Chondrocyte (in vitro differentiated cells): ENCODE measurements at regions not wholly inside any gene's neighbourhood (a gene's known extent, or its start where the extent isn't known, plus 50 kb on each side); places are given as distances from the start of the nearest gene placed in this dataset.

Experiments
- DNase-seq: peaks from one replicate; pipeline ENCODE4 v3.0.0; 2021; ENCODE audit warnings: mixed read lengths, low spot score
- H3K27ac Mint-ChIP-seq: one replicate; pipeline ENCODE4 v1.8.0; 2021; ENCODE audit warnings: mild to moderate bottlenecking, moderate library complexity, mixed read lengths; ENCODE audit not compliant: unreplicated experiment
- H3K27me3 Mint-ChIP-seq: 2 replicates; pipeline ENCODE4 v1.8.0; 2021; ENCODE audit warnings: low read depth, mixed read lengths
- H3K36me3 Mint-ChIP-seq: 2 replicates; pipeline ENCODE4 v1.8.0; 2021; ENCODE audit warnings: low read depth, mixed read lengths
- H3K4me1 Mint-ChIP-seq: 2 replicates; pipeline ENCODE4 v1.8.0; 2021; ENCODE audit warnings: low read depth, mild to moderate bottlenecking, mixed read lengths
- H3K4me3 Mint-ChIP-seq: one replicate; pipeline ENCODE4 v1.8.0; 2021; ENCODE audit warnings: mild to moderate bottlenecking, moderate library complexity, mixed read lengths; ENCODE audit not compliant: unreplicated experiment
- H3K9me3 Mint-ChIP-seq: 2 replicates; pipeline ENCODE4 v1.8.0; 2021; ENCODE audit warnings: low read depth, mixed read lengths
- CTCF ChIP-seq: fragments of 200-600 bp; sonication (generic); IDR thresholded peaks from 2 replicates; pipeline ENCODE4 v1.5.0; 2021; ENCODE audit warnings: antibody characterized with exemption, mild to moderate bottlenecking, moderate library complexity

DNA sequence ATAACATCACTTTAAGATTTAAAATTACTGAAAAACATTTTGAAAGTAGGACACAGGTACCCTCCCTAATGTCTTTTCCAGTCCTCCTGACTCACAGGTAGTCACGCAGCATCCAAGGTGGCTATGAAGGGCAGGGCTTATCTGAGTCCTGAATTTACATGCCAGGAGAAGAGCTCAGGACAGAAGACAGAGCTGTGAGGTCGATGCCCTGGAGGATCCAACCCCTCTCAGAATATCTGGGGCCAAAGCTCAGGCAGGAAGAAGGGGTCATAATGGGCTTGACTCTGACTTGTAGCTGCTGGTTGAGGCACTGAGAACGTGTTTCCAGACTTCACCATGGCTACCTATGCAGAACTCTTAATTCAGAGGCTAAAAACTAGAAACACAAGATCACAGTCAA, 177.5 kb downstream of the AASDH start:
- DNase-seq = no peak
- H3K4me3 Mint-ChIP-seq = no peak overlapping the region
- no peak overlapping the region for H3K27ac Mint-ChIP-seq
- H3K36me3 Mint-ChIP-seq = no peaks in the 10 kb centered on the region
- no peaks in the 10 kb centered on the region for H3K27me3 Mint-ChIP-seq
- H3K4me1 Mint-ChIP-seq = no peaks in the 10 kb centered on the region
- no peaks in the 10 kb centered on the region for H3K9me3 Mint-ChIP-seq
- TF ChIP-seq CTCF = no peak

DNA sequence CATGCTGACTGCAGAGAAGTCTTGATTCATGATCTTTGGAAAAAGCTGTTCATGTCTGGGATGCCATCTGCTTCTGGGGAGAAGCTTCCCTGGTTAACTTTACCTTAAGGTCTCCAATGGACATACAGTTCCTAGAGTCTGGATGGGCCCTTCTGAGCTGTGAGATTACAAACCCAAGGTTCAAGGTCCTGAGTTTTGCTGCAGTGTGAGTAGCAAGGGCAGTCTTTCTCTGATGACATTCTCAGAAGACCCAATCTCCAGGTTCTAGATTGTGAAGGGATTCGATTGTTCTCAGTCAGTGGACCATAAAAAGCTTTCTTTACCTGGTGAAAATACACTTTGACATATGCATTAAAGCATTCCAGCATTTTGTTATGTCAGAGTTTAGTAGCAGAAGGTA, 179.2 kb downstream of the AASDH start:
- TF ChIP-seq CTCF = no peak
- H3K4me1 Mint-ChIP-seq = no peaks in the 10 kb centered on the region
- H3K36me3 Mint-ChIP-seq = no peaks in the 10 kb centered on the region
- H3K27ac Mint-ChIP-seq = no peak overlapping the region
- H3K9me3 Mint-ChIP-seq = no peaks in the 10 kb centered on the region
- no peak overlapping the region for H3K4me3 Mint-ChIP-seq
- no peak for DNase-seq
- no peaks in the 10 kb centered on the region for H3K27me3 Mint-ChIP-seq

DNA sequence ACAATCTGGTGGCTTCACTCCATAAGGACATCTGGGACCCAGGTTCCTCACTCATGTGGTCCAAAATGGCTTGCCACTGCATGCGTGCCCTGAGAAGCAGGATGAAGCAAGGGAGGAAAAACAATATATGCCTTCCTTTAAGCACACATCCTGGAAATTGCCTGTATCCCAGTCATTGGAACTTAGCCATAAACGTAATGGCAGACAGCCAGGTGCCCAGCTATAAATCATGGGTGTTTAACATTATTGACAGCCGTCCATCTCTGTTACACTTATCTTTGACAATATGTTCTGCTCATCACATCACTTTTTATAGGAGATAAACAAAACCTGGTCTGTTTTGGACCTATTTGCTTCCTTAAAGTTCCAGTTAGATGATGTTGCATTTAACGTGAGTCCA, 181.0 kb downstream of the AASDH start:
- Mint-ChIP-seq H3K27ac (no peak overlapping the region), H3K9me3 (no peaks in the 10 kb centered on the region), H3K4me1 (no peaks in the 10 kb centered on the region), H3K4me3 (no peak overlapping the region), H3K36me3 (no peaks in the 10 kb centered on the region), H3K27me3 (no peaks in the 10 kb centered on the region)
- TF ChIP-seq CTCF = no peak
- DNase-seq = no peak

DNA sequence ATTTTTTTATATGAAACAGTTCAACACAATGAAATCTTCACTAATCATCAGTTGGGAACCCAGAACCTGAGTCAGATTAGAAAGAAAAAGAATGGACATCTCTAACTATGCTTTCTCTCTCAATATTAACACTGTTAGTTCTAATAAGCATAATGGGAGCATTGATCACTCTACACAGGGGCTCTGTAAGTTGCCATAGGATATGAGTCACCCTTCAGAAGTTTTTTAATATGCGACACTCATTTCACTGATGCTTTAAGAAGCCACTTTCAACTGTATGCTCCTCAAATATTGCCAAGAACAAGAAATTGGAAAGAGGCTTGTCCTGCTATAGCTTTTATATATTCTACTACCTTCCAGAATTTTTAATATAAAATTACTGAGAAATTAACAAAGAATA, 187.0 kb downstream of the AASDH start:
- no peaks in the 10 kb centered on the region for H3K36me3 Mint-ChIP-seq
- H3K4me1 Mint-ChIP-seq = peaks cover 13% of the 10 kb centered on the region
- no peaks in the 10 kb centered on the region for H3K9me3 Mint-ChIP-seq
- DNase-seq = no peak
- H3K4me3 Mint-ChIP-seq = no peak overlapping the region
- no peak overlapping the region for H3K27ac Mint-ChIP-seq
- H3K27me3 Mint-ChIP-seq = no peaks in the 10 kb centered on the region
- TF ChIP-seq CTCF = no peak

DNA sequence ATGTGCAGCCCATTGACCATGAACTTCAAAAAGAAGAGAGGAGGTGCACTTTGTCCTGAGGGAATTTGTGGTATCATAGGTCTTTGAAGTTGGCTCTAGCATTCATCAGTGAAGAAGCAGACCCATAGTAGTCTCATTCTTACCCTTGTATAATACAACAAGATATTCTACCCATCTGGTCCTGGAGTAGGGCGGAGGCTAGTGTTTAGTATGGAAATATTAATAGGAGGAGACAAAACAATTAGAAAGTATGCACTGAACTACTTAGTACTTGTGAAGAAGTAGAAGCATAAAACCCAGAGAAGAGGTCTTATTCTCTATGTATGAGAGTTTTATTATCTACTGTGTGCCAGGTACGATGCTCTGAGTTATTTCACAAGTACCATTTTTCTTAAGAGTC, 189.0 kb downstream of the AASDH start:
- no peak for DNase-seq
- peaks cover 20% of the 10 kb centered on the region for H3K4me1 Mint-ChIP-seq
- no peak for TF ChIP-seq CTCF
- no peaks in the 10 kb centered on the region for H3K27me3 Mint-ChIP-seq
- no peak overlapping the region for H3K27ac Mint-ChIP-seq
- no peak overlapping the region for H3K4me3 Mint-ChIP-seq
- H3K9me3 Mint-ChIP-seq = no peaks in the 10 kb centered on the region
- H3K36me3 Mint-ChIP-seq = no peaks in the 10 kb centered on the region
